GM12878 (cell line): ENCODE measurements at regions not wholly inside any gene's neighbourhood (a gene's known extent, or its start where the extent isn't known, plus 50 kb on each side); places are given as distances from the start of the nearest gene placed in this dataset.

ENCODE experiments used
- ATAC-seq: fragments of 200-7000 bp; cut with Tn5 transposase; 3 replicates; pipeline ENCODE4 v1.9.1; 2020; ENCODE audit warnings: mild to moderate bottlenecking, moderate library complexity
- BruUV-seq: library from RNA; stranded (reverse); fragments of 400-500 nt; replicated peaks from 2 replicates; lab custom pipeline; 2021; lab: Mats Ljungman, UMichigan
- CTCF ChIA-PET: fragments of 300-600 bp; sonication (Branson Sonifier 250); formaldehyde crosslinking; extraction: SDS; loops from one replicate; lab custom pipeline; 2021; ENCODE audit warnings: inconsistent platforms; lab: Yijun Ruan, JAX
- POLR2A ChIA-PET: fragments of 350-600 bp; formaldehyde crosslinking; extraction: SDS; loops from one replicate; lab custom pipeline; 2021; ENCODE audit warnings: inconsistent platforms; lab: Charles Lee
- RAD21 ChIA-PET: fragments of 300-600 bp; sonication (Branson Sonifier 250); formaldehyde crosslinking; loops from one replicate; lab custom pipeline; 2023; ENCODE audit warnings: antibody characterized with exemption; ENCODE audit not compliant: unreplicated experiment; lab: Charles Lee
- SMC1A ChIA-PET: fragments of 300-600 bp; sonication (Branson Sonifier 250); formaldehyde crosslinking; loops from one replicate; lab custom pipeline; 2023; ENCODE audit not compliant: unreplicated experiment, uncharacterized antibody; lab: Charles Lee
- DNase-seq: peaks from one replicate; pipeline ENCODE4 v3.0.0-alpha.2; 2011; ENCODE audit warnings: low read depth, low spot score
- FAIRE-seq: peaks from 3 replicates; lab custom pipeline; 2011; peaks lifted over from hg19 to GRCh38; lab: Jason Lieb, UNC
- H2AFZ ChIP-seq: 2 replicates; pipeline ENCODE4 v1.6.0; 2011; ENCODE audit warnings: low read depth, low read length, control low read depth; ENCODE audit not compliant: control insufficient read depth
- H3K27ac ChIP-seq: 2 replicates; pipeline ENCODE4 v1.5.1; 2011; ENCODE audit warnings: control low read depth; ENCODE audit not compliant: control insufficient read depth, insufficient read depth
- H3K27me3 ChIP-seq, 2 experiments: replicated peaks in 1 of 2; 2 replicates each; pipeline versions ENCODE4 v1.6.0 to v1.6.1; 2011; ENCODE audit warnings: low read length in 1 of 2; ENCODE audit not compliant: control insufficient read depth in 2 of 2, insufficient read depth in 2 of 2
- H3K36me3 ChIP-seq, 2 experiments: 2 replicates each; pipeline ENCODE4 v1.5.1; 2011; ENCODE audit warnings: low read length in 1 of 2; ENCODE audit not compliant: control insufficient read depth in 2 of 2, insufficient read depth in 2 of 2
- H3K4me1 ChIP-seq: 2 replicates; pipeline ENCODE4 v1.6.1; 2011; ENCODE audit warnings: mild to moderate bottlenecking, low read length, moderate library complexity, mixed read lengths; ENCODE audit not compliant: control insufficient read depth, insufficient read depth
- H3K4me2 ChIP-seq: 2 replicates; pipeline ENCODE4 v1.6.0; 2011; ENCODE audit warnings: control low read depth; ENCODE audit not compliant: control insufficient read depth, insufficient read depth
- H3K4me3 ChIP-seq: fragments of 200-600 bp; sonication (generic); 2 replicates; pipeline ENCODE4 v1.5.1; 2016
- H3K79me2 ChIP-seq: 2 replicates; pipeline ENCODE4 v1.6.0; 2011; ENCODE audit warnings: low read length; ENCODE audit not compliant: control insufficient read depth, insufficient read depth
- H3K9ac ChIP-seq: 2 replicates; pipeline ENCODE4 v1.8.0; 2011; ENCODE audit warnings: low read length, control low read depth, mixed read lengths; ENCODE audit not compliant: control insufficient read depth, insufficient read depth
- H3K9me3 ChIP-seq: replicated peaks from 3 replicates; pipeline ENCODE4 v1.5.1; 2011; ENCODE audit warnings: mild to moderate bottlenecking, low read length; ENCODE audit not compliant: control insufficient read depth, insufficient read depth
- H4K20me1 ChIP-seq: 2 replicates; pipeline ENCODE4 v1.6.0; 2011; ENCODE audit not compliant: control insufficient read depth, insufficient read depth
- ATF7 ChIP-seq: fragments of 450-650 bp; IDR thresholded peaks from 2 replicates; pipeline ENCODE4 v1.6.1; 2016; ENCODE audit warnings: low read depth, mild to moderate bottlenecking
- BHLHE40 ChIP-seq, 2 experiments: fragments of 450-650 bp in 1 of 2; IDR thresholded peaks; 2 replicates each; pipeline ENCODE4 v1.6.1; 2011 to 2017; ENCODE audit warnings: low read depth in 2 of 2, borderline replicate concordance in 1 of 2, improper control_type of control experiment in 1 of 2, low read length in 1 of 2, mild to moderate bottlenecking in 1 of 2
- CREM ChIP-seq: IDR thresholded peaks from 2 replicates; pipeline ENCODE4 v1.6.1; 2014; ENCODE audit warnings: antibody characterized with exemption, low read depth
- KLF5 ChIP-seq: fragments of 450-650 bp; IDR thresholded peaks from 2 replicates; pipeline ENCODE4 v1.6.1; 2014; ENCODE audit warnings: mild to moderate bottlenecking; ENCODE audit not compliant: partially characterized antibody
- NFIC ChIP-seq: IDR thresholded peaks from 2 replicates; pipeline ENCODE4 v1.6.1; 2012; ENCODE audit warnings: low read depth, mild to moderate bottlenecking, inconsistent platforms, low read length, moderate library complexity
- SRF ChIP-seq, 2 experiments: IDR thresholded peaks; 2 replicates each; pipeline ENCODE4 v1.6.1; 2011; ENCODE audit warnings: low read depth in 2 of 2, low read length in 2 of 2, mild to moderate bottlenecking in 1 of 2, moderate library complexity in 1 of 2
- TARDBP ChIP-seq: IDR thresholded peaks from 2 replicates; pipeline ENCODE4 v1.6.1; 2016; ENCODE audit warnings: borderline replicate concordance
- USF2 ChIP-seq: IDR thresholded peaks from 2 replicates; pipeline ENCODE4 v1.6.1; 2011; ENCODE audit warnings: low read depth, low read length, improper control_type of control experiment, borderline replicate concordance
- YY1 ChIP-seq: IDR thresholded peaks from 2 replicates; pipeline ENCODE4 v1.6.1; 2011; ENCODE audit warnings: low read depth, mild to moderate bottlenecking, low read length
- WGBS: methylation state at CpG from one replicate; pipeline ENCODE4 v1.1.6; 2016; ENCODE audit warnings: low lambda C conversion rate; ENCODE audit not compliant: insufficient replicate concordance, insufficient coverage; ENCODE audit errors: missing lambda C conversion rate; 5-methylcytosine and 5-hydroxymethylcytosine counted together
- in situ Hi-C: fragments of 300-500 bp; cut with MboI; formaldehyde crosslinking; loops from 9 replicates; pipeline ENCODE4 v1.14.3; 2018; ENCODE audit warnings: mixed read lengths
- intact Hi-C: fragments of 100-400 bp; cut with micrococcal nuclease; formaldehyde crosslinking; loops from one replicate; pipeline ENCODE4 v1.14.2; 2022; ENCODE audit not compliant: unreplicated experiment

- TF ChIP-seq USF2, result no peak
These were observed 403.1 kb upstream of the SEMA3C start (continued) for GRCh38 chr7:81321949-81322348.

- SMC1A ChIA-PET, result no interaction called here
- H3K4me3 ChIP-seq, result no peak overlapping the region
- TF ChIP-seq YY1 (no peak), KLF5 (no peak), TARDBP (no peak), NFIC (no peak), SRF (IDR thresholded peaks at IDR 0.05; ENCODE audit: low read depth in 2 of 2, low read length in 2 of 2) (no peak), ATF7 (no peak), CREM (no peak), BHLHE40 (IDR thresholded peaks at IDR 0.05; ENCODE audit: borderline replicate concordance in 1 of 2, low read depth in 2 of 2, low read length in 1 of 2) (no peak)
- TF ChIP-seq, all 136 proteins: peak for 0
- no peak overlapping the region for H3K9ac ChIP-seq
- ATAC-seq, result no peak
- H3K36me3 ChIP-seq, result no peaks in the 10 kb centered on the region
- no peaks in the 10 kb centered on the region for H4K20me1 ChIP-seq
- POLR2A ChIA-PET, result no interaction called here
- no peak for FAIRE-seq
- H2AFZ ChIP-seq, result no peak overlapping the region
- no peaks in the 10 kb centered on the region for H3K79me2 ChIP-seq
- RAD21 ChIA-PET, result no interaction called here
- H3K27ac ChIP-seq, result no peak overlapping the region
- in situ Hi-C loops, result no loop called here
- H3K9me3 ChIP-seq, result no peaks in the 10 kb centered on the region
- H3K4me1 ChIP-seq, result no peaks in the 10 kb centered on the region
- CTCF ChIA-PET, result no interaction called here
- H3K27me3 ChIP-seq, result no peaks in the 10 kb centered on the region
- 28% methylated on average over 3 of the region's 3 CpGs for WGBS
- no TSS peak for BruUV-seq
- DNase-seq, result no peak
- H3K4me2 ChIP-seq, result no peak overlapping the region
- intact Hi-C loops, result no loop called here
These were observed 398.9 kb upstream of the SEMA3C start for GRCh38 chr7:81317741-81318140.
